ENCODE measurements at regions not wholly inside any gene's neighbourhood (a gene's known extent, or its start where the extent isn't known, plus 50 kb on each side); places are given as distances from the start of the nearest gene placed in this dataset.

GRCh38 chr3:30084316-30084715 is 522.1 kb upstream of the TGFBR2 start:
- TF ChIP-seq POLR2A (IDR thresholded peaks at IDR 0.05; ENCODE audit: low read depth, low read length) (no peak), MAFK (IDR thresholded peaks at IDR 0.05; ENCODE audit: low read depth, low read length) (no peak)

All from IMR-90 (cell line).